ENCODE measurements at regions not wholly inside any gene's neighbourhood (a gene's known extent, or its start where the extent isn't known, plus 50 kb on each side); places are given as distances from the start of the nearest gene placed in this dataset.

DNA sequence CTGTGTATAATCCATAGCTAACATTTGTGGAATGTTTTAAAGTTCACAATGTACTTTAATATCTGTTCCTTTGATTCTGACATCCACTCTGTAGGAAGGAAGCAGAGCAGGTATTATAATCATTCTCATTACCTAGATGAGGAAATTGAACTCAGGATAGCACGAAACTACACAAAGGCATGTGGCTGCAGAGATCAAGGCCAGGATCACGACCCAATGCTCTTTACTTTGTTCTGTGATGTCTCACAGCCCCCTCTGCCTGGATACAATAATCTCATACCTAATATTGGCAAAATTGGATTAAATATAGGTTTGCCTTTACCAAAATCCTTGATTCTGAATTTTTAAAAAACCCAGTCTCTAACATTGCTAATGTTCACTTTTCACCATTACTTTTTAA, 298.0 kb upstream of the KITLG start:
- TF ChIP-seq, protein P1, sequence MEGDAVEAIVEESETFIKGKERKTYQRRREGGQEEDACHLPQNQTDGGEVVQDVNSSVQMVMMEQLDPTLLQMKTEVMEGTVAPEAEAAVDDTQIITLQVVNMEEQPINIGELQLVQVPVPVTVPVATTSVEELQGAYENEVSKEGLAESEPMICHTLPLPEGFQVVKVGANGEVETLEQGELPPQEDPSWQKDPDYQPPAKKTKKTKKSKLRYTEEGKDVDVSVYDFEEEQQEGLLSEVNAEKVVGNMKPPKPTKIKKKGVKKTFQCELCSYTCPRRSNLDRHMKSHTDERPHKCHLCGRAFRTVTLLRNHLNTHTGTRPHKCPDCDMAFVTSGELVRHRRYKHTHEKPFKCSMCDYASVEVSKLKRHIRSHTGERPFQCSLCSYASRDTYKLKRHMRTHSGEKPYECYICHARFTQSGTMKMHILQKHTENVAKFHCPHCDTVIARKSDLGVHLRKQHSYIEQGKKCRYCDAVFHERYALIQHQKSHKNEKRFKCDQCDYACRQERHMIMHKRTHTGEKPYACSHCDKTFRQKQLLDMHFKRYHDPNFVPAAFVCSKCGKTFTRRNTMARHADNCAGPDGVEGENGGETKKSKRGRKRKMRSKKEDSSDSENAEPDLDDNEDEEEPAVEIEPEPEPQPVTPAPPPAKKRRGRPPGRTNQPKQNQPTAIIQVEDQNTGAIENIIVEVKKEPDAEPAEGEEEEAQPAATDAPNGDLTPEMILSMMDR (IDR thresholded peaks at IDR 0.05), result no peak
- TF ChIP-seq POLR2A (IDR thresholded peaks at IDR 0.05), result no peak

All from heart left ventricle (tissue), 13 donors.